NCI-H1105 treated with DMSO at 0.1 percent for 48 hours (cell line): ENCODE measurements at regions not wholly inside any gene's neighbourhood (a gene's known extent, or its start where the extent isn't known, plus 50 kb on each side); places are given as distances from the start of the nearest gene placed in this dataset.
A peak's percentile ranks its signal among the peaks of the same experiment; 100 is the strongest.

ENCODE experiments used
- DNase-seq: peaks from one replicate; lab custom pipeline; 2025; lab: John Stamatoyannopoulos, UW

DNA sequence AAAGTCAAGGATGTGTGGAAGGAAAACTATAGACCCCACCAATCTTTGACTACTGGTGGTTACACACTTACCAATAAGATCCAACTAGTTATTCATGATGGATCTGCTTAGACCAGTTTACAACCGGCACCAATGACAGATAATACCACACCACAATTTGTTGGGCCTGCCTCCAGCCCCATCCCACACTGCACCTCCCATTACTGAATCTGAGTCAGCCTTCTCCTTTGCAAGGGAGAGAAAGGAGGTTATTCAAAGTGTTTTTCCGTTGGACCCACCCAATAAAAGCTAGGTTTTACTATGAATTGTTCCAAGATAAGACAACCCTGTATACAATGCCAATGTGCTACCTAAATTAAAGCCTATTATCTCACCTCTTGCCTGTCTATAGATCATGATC lies 453.5 kb downstream of the MTRR start:
- DNase-seq = no peak

DNA sequence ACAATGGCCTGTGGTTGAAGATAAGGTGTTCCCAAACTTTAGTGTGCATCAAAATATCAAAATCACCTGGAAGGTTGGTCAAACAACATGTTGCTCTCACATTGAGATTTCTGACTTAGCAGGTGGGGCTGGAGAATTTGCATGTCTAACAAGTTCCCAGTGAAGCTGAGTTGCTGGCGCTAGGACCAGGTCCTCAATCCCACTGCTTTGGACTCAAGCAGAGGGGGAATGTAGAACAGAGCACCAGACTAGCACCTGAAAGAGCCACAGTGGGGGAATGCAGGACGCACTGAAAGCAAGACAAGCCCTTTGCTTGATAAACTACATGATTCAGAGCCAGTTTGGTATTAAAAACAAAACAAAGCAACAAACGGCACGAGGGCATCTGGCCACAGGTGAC lies 458.1 kb downstream of the MTRR start:
- no peak for DNase-seq

DNA sequence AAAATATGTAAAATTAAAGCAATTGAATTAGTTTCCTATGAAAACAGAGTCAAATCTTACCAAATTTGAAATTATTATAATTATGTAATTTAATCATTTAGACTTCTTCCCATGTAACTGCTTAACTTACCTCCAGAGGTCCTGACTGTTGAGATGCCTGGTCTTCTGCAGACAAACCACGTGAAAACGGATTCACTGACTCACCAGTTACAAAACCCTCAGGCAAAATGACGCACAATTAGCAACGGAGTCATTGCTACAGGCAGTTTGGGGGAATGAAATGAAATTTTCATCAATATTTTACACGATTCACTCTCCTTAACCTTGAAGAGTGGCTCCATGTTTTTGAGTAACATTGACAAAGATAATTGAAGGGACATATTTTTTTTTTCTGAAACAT lies 460.8 kb downstream of the MTRR start:
- DNase-seq = no peak

DNA sequence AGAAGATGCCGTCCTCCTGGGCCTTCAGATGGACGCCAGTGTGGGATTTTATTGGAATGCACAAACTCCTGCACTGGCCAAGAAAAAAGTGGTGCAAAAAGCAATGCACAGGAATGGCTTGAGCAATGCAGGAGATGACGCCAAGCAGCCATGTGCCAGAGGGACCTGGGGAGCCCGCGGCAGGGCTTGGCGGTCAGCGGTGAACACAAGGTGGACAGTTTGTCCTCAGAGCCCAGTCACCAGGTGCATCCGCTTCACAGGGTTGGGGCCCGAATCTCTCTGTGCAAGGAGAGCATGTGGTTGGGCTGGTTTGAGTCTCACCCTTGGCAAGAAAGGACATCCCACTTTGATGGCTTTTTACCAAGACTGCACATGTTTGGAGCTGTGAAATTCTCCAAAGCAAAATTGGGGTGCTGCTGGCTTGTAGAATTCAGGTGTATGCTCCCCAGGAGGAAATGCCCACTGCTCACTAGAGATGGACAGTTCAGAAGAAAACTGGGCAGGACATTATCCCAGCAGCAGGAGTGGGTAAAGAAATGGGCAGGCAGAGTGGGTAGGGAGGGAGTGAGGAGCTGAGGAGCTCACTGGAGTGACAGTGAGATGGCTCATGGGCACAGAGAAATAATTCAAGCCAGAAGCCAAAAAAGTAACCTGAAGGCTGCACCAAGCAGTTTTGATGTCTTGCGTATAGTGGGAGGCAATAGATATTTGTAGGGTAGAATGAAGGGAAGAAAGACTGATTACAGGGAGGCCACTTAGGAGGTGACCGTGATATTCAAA lies 463.9 kb downstream of the MTRR start:
- DNase-seq = no peak

DNA sequence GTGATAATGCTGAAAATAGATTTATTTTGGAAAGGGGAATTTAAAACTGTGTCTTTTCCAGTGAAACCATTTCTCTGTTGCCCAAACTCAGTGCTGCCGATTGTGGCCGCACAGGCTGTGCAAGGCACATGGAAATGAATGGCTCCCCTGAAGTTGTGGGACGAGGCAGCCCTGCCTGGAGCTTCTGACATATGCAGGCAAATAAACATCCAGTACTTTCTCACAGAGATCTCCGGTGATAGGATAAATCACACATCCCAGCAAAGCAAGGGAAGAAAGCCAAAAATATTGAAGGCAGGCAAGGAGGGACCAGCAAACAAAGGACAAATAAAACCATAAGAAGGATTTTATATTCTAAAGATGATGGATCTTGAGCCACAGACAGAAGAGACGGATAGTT lies 464.5 kb downstream of the MTRR start:
- no peak for DNase-seq

DNA sequence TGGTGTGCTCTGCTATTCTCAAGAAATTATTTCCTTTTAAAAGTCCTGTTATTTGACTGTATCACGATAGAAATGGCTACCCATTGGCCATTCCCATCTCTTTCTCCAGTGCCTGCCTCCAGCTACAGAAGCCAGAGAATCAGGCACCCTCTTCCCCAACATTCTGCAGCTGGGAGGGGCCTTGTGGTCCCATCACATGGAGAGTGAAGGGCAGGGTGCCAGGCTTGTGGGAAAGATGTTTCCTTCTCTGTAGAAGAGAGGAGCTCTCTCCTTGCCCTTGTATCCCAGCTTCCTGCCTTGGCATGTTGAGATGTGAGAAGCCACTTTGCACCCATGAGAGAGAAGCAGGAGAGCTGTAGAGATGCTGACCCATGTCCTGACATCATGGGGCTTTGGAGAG lies 465.0 kb downstream of the MTRR start:
- no peak for DNase-seq

DNA sequence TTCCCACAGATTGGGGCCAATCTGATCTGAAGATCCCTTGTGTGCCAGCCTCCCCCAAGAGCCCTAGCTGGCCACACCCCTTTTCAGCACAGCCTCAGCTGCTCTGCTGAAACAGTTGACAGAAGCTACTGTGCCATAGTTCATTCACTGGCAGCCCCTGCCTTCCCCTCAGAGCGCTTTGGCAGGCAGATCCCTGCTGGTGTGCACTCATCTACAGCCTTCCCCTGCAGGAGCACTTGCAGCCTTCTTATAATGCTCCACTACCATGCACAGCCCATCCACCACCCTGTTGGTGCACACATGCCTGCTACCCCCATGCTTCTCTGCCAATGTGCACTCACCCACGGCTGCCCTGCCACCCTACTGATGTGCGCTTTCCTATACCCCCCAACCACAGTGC lies 471.3 kb downstream of the MTRR start:
- no peak for DNase-seq

DNA sequence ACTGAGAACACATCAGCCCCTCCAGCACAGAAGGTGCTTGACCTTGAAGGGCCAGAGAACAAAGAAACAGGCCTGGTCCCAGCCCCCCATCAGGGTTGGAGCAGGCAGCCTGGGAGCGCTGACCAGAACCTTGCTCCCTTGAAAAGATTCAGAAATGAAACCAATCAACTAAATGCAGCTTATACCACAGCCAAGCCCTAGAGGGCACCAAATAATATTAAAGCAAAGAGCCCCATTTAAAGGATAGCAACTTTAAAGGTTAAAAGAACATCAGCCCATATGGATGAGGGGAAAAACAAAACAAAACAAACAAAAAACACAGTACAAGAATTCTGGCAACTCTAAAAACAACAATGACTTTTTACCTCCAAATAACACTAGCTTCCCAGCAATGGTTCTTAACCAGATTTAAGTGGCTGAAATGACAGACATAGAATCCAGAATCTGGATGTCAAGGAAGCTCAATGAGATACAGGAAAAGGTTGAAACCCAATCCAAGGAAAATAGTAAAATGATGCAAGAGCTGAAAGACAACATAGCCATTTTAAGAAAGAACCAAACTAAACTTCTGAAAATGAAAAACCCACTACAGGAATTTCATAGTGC lies 471.9 kb downstream of the MTRR start:
- peak; percentile 28 for DNase-seq

DNA sequence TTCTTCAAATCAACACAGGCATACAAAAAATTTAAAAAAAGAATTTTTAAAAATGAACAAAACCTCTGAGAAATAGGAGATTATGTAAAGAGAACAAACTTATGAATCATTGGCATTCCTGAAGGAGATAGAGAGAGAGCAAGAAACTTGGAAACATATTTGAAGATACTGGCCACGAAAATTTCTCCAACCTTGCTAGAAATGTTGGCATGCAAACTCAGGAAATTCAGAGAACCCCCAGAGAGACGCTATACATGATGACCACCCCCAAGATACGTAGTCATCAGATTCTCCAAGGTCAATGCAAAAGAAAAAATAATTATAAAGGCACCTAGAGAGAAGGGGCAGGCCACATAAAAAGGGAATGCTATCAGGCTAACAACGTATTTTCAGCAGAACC lies 472.5 kb downstream of the MTRR start:
- no peak for DNase-seq

DNA sequence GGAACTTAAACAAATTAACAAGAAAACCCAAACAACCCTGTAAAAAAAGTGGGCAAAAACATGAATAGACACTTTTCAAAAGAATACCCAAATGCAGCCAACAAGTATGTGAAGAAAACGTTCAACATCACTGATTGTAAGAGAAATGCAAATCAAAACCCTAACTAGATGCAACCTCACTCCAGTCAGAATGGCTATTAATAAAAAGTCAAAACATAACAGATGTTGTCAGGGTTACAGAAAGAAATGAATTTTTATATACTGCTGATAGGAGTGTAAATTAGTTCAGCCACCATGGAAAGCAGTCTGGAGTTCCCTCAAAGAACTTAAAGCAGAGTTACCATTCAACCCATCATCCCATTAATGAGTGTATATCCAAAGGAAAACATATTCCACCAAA lies 479.0 kb downstream of the MTRR start:
- no peak for DNase-seq

DNA sequence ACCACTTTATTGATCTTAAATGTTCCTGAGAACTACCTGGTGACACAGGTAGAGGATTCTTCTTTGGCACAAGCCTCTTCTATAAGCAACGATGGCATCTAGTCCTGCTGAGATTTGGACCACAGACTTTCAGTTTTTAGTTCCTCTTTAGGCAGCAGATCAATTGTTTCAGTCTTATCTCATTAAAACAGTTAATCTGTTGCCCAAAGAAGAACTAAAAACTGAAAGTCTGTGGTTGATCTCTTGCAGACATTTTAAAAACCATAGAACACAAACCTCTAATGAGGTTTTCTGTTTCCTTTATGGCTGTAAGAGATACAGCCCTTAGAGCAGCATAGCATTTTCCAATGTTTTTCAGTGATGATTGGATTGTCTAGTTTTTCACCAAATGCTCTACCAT lies 480.9 kb downstream of the MTRR start:
- DNase-seq = no peak

DNA sequence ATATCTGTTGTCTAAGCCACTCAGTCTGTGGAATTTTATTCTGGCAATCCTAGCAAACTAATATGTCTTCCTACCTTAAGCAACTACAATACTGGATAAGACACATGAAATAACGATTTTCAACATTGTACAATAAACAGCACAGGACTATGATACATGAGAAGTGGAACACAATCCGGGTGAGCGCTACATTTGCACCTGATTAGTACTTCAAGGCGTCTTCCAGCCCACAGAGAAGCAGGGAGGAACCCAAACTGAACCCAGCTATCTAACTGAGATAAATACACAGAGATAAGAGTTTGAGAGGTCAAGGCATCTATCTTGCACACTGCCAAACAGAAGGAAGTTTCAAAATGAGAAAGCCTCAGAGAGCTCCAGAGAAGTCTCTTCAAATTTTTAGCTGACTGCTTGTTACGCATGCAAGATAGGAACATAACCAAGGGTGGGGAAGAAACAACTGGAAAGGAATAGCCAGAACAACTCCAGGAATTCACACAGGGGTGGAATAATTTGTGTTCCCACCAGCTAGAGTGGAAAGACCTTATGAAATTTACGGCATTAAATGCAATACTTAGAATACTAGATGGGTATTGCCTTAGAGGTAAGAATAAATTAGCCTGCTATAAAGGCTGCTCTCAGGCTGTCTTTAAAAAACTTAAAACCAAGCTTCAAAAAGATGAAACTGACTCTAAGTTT lies 481.8 kb downstream of the MTRR start:
- no peak for DNase-seq

DNA sequence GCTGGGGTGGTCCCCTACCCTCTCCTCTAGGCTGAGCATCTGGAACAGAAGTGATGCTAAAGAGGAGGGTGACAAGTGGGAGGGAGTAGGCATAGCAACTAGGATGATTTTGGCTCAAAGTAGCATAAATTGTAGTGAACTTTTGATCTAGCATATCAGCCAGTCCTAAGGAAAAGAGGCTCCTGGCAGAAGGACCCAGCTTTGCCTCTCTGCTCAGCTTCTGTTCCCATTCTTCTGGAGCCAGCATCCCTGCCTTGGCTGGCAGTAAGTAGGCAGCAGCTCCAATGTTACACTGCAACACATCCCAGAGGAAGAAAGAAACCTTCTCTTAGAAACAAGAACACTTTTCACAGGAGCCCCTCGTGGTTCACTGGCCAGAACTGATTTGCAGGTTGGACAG lies 487.0 kb downstream of the MTRR start:
- no peak for DNase-seq

DNA sequence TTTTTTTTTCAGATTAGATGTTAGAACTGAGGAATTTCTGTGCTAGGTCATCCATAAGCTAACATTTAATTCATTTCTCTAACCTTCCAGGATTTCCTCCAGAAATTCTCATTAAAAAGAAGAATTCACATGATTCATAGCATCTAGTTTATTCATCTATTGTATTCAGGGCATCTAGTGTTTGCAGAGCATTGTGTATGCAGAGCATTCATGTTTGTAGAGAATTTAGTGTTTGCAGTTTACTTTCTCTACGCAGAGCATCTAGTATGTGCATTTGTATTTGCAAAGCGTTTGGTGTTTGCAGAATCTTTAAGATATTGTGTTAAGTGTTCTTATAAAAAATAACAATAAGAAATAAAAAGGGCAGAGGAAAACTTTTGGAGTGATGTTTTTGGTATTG lies 491.1 kb downstream of the MTRR start:
- no peak for DNase-seq

DNA sequence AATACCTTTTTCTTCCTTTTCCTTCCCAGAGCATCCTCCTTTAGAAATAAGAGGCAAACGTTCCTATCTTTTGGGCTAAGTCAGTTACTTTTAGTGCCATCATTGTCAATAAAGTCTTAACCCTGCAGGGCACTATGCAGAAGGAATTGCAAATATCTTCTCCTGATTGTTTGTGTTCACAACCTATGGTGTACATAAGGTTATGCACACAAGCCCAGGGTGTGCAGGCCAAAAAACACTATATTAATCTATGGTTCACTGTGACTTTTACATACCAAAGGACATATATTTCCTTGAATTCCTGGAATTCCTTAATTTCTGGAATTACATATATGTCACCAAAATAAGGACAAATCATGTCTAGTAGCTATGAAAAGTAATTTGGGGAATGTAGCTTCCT lies 493.5 kb downstream of the MTRR start:
- DNase-seq = no peak

DNA sequence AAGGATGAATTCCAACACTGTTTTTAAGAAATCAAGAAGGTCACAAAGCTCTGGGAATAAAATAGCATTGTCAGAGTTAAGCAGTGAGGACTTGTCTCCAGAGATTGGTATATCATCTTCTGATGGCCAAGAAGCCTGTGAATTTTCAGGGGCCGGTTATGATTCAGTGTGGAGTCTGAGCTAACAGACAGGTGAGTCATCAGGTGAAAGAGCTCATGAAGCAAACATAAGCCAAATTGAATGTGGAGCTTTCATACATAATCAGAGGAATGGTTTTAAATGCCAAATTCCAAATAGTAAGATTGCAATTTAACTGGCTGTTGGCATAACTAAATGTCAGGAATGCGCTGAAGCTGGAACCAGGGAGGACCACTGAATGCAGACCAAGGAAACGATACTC lies 494.2 kb downstream of the MTRR start:
- no peak for DNase-seq

DNA sequence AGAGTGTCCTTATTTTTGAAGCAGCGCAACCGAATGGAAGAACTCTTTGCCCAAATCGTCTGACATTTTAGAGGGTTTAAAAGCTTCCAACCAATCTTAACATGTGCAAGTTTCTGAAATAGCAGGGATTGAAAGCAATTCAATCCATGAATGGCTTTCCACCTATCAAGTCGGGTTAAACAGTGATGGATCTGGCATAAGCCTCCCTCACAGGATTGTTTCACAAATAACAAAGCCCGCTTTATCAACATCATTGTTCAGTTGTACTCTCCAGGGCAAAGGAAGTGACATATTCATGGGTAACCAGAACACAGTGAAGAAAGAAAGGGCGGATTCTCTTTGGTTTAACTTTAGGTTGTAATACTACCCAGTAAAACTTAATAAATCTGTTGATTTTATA lies 497.3 kb downstream of the MTRR start:
- DNase-seq = no peak

DNA sequence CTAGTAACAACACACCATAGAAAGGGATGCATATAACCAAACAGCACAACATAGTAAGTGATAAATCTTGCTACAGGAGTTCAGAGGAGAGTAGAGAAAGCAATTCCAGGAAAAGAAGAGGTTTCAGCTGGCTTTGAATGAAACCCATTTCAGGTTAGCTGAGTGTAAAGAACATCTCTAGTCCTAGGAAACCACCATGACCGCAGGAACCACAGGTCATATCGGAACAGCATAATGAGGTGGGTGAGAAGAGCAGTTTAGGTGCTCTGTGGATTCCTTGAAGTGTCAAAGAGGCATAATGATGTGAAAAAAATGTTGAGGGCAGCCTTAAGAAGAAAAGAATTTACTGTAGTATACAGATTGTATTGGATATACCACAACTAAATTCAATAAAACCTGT lies 507.5 kb downstream of the MTRR start:
- no peak for DNase-seq

DNA sequence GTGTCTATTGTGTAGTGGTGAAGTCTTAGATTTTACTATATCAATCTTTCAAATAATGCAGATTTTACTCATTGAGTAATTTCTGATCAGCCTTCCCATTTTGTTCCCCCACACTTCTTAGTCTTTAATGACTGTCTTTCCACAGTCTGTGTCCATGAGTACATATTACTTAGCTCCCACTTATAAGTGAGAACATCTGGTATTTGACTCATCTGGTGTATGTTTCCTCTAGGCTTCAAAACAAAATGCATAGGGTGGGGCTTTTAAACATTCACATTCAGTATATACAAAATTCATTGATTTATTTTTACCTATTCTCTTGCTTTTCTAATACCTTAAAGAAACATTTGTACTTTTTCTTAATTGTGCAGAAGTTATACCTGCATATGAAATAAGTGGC lies 513.0 kb downstream of the MTRR start:
- no peak for DNase-seq

DNA sequence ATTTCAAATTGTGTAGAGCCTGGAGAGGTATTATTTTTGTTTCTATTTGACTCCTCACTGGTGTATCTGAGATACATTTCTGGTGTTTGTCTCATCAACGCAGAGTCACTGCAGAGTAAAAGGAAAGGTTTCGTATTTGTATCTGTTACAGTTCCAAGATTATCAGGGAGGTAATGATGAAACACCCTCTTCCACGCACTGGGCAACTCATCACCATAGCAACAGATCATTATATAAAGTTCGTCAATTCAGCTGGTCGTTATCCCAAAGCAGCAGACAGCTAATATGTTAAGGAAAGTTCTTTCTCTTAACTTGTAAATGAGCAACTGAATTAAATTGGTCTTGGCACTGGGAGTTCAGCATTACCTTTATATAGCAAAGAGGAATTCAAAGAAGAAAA lies 513.5 kb downstream of the MTRR start:
- no peak for DNase-seq

DNA sequence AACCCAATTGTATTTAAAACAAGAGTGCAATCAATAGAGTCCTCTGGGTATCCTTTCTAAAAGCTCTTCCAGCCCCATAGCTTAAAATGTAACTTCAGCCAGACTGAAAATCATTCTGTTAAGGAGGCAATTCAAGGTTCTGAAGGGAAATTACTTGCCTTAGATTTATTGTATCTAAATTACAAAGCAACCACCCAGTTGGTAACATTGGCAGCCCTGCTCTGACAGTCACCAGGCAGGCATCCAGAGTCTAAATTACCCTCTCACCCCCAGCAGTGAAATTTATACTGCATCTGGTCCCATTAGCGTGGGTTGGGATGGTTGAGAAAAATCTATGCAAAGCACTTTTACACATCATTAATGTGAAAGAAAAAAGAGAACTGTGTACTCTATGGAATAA lies 514.7 kb downstream of the MTRR start:
- no peak for DNase-seq

DNA sequence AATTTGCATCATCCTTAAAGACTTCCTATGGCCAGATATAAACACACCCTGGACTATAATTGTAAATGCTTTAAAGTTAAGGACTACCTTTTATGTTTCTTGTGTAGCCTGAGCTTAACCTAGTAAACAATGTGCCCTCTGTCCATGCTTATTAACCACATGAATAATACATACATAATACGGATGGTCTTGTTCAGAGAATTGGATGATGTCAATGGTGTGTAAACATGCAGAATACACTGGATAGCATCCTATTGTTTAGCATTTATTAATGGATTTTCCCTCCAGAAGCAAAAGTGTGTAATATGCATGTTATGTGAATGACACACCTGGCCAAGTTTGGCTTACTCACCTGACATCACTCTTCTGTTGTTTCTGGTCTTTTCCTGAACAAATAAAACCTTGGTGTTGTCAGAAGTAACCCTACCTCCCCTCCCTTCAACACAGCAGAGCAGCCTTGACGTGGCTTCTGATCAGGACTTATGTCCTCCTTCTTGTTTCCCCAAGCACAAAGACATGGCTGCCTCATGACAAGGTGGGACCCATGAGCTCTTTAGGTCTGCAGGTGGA lies 517.9 kb downstream of the MTRR start:
- DNase-seq = no peak

DNA sequence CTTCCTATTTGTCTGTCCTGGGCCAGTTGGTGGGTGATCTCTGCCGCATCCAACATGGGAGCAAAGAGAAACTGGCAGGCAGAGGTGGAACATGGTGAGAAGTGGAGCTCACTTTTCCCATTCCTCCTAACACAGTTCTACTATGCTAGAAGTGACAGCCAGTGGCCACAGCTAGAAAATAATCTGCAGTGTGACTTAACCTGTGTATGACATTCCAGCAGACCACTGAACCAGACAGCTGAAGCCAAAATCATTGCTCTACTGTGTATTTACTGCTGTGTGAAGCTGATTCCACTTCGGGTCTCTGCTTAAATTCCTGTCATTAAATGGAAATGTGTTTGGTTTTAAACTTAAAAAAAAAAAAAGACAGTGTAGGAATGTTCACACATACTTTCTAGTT lies 523.0 kb downstream of the MTRR start:
- no peak for DNase-seq
